HCT116 (cell line): ENCODE measurements at regions not wholly inside any gene's neighbourhood (a gene's known extent, or its start where the extent isn't known, plus 50 kb on each side); places are given as distances from the start of the nearest gene placed in this dataset.

Experiments used
- ATAC-seq: fragments of 200-7000 bp; cut with Tn5 transposase; 2 replicates; pipeline ENCODE4 v1.9.1; 2020; ENCODE audit warnings: mild to moderate bottlenecking, moderate library complexity
- BruUV-seq: library from RNA; stranded (reverse); fragments of 400-500 nt; replicated peaks from 2 replicates; lab custom pipeline; 2021; lab: Mats Ljungman, UMichigan
- CTCF ChIA-PET: fragments of 300-600 bp; sonication (Branson Sonifier 250); formaldehyde crosslinking; loops from one replicate; lab custom pipeline; 2021; ENCODE audit warnings: antibody characterized with exemption; lab: Charles Lee
- POLR2A ChIA-PET: fragments of 300-600, 350-600 bp; sonication (Branson Sonifier 250); formaldehyde crosslinking; loops from one replicate; lab custom pipeline; 2021; ENCODE audit warnings: antibody characterized with exemption; lab: Charles Lee
- RAD21 ChIA-PET, 2 experiments: fragments of 300-600 bp; sonication (Branson Sonifier 250); formaldehyde crosslinking; loops; one replicate each; lab custom pipeline; 2023; ENCODE audit warnings: low total read pairs in 2 of 2; ENCODE audit not compliant: uncharacterized antibody in 2 of 2, unreplicated experiment in 2 of 2, low non-redundant PET in 1 of 2; lab: Charles Lee
- DNase-seq: peaks from one replicate; pipeline ENCODE4 v3.0.0-alpha.2; 2010; ENCODE audit warnings: low read depth, low spot score
- H2AFZ ChIP-seq: fragments of 200-600 bp; shearing (Covaris generic), sonication (generic); 2 replicates; pipeline ENCODE4 v1.6.1; 2017; ENCODE audit warnings: low read depth, mixed run types, mixed read lengths, antibody characterized with exemption, low read length; ENCODE audit not compliant: poor library complexity, severe bottlenecking
- H3K27ac ChIP-seq: 2 replicates; pipeline ENCODE4 v1.5.1; 2012; ENCODE audit warnings: low read depth, low read length
- H3K27me3 ChIP-seq: fragments of 200-600 bp; sonication (generic); 2 replicates; pipeline ENCODE4 v1.6.1; 2016; ENCODE audit warnings: mixed run types, low read length, mixed read lengths; ENCODE audit not compliant: insufficient read depth
- H3K36me3 ChIP-seq, 2 experiments: fragments of 200-500 bp in 1 of 2; fragments of 200-600 bp in 1 of 2; sonication (Bioruptor generic) in 1 of 2; sonication (generic) in 1 of 2; 2 replicates each; pipeline versions ENCODE4 v1.5.1 to v1.6.1; 2014 to 2016; ENCODE audit warnings: low read length in 2 of 2, inconsistent platforms in 1 of 2, mixed read lengths in 1 of 2, mixed run types in 1 of 2; ENCODE audit not compliant: insufficient read depth in 2 of 2, control insufficient read depth in 1 of 2
- H3K4me1 ChIP-seq, 2 experiments: fragments of 200-600 bp in 1 of 2; sonication (generic) in 1 of 2; 2 replicates each; pipeline versions ENCODE4 v1.5.1 to v1.6.1; 2012 to 2017; ENCODE audit warnings: low read length in 2 of 2, inconsistent platforms in 1 of 2, mild to moderate bottlenecking in 1 of 2, mixed read lengths in 1 of 2, mixed run types in 1 of 2, moderate library complexity in 1 of 2; ENCODE audit not compliant: insufficient read depth in 2 of 2, control insufficient read depth in 1 of 2
- H3K4me2 ChIP-seq: fragments of 200-600 bp; sonication (generic); 2 replicates; pipeline ENCODE4 v1.6.1; 2017; ENCODE audit warnings: mixed run types, low read length, mixed read lengths
- H3K4me3 ChIP-seq, 2 experiments: fragments of 200-600 bp in 1 of 2; sonication (generic) in 1 of 2; replicated peaks in 1 of 2; 2 replicates each; pipeline ENCODE4 v1.5.1; 2011 to 2016; ENCODE audit warnings: low read length in 2 of 2, control low read depth in 1 of 2, low read depth in 1 of 2, mild to moderate bottlenecking in 1 of 2, mixed read lengths in 1 of 2, mixed run types in 1 of 2
- H3K79me2 ChIP-seq: fragments of 200-600 bp; sonication (generic); 2 replicates; pipeline ENCODE4 v1.6.1; 2017; ENCODE audit warnings: mild to moderate bottlenecking, mixed run types, low read length, moderate library complexity, mixed read lengths; ENCODE audit not compliant: insufficient read depth
- H3K9ac ChIP-seq: fragments of 200-600 bp; sonication (generic); 2 replicates; pipeline ENCODE4 v1.6.1; 2016; ENCODE audit warnings: low read length, mixed read lengths
- H3K9me2 ChIP-seq: fragments of 200-600 bp; sonication (generic), shearing (Covaris generic); 2 replicates; pipeline ENCODE4 v1.6.1; 2017; ENCODE audit warnings: mixed run types, mild to moderate bottlenecking, moderate library complexity; ENCODE audit not compliant: insufficient read depth
- H3K9me3 ChIP-seq, 2 experiments: fragments of 200-500 bp in 1 of 2; fragments of 200-600 bp in 1 of 2; sonication (Bioruptor generic) in 1 of 2; sonication (generic) in 1 of 2; 2 replicates each; pipeline ENCODE4 v1.6.1; 2014 to 2017; ENCODE audit warnings: low read length in 2 of 2, mixed read lengths in 2 of 2, inconsistent platforms in 1 of 2, low read depth in 1 of 2, mild to moderate bottlenecking in 1 of 2, mixed run types in 1 of 2, moderate library complexity in 1 of 2; ENCODE audit not compliant: control insufficient read depth in 1 of 2, insufficient read depth in 1 of 2
- H4K20me1 ChIP-seq: fragments of 200-600 bp; sonication (generic), shearing (Covaris generic); 2 replicates; pipeline ENCODE4 v1.6.1; 2017; ENCODE audit warnings: mixed run types, mild to moderate bottlenecking, moderate library complexity; ENCODE audit not compliant: insufficient read depth
- ATF3 ChIP-seq: IDR thresholded peaks from 2 replicates; pipeline ENCODE4 v1.6.1; 2012
- CEBPB ChIP-seq: IDR thresholded peaks from 2 replicates; pipeline ENCODE4 v1.6.1; 2012; ENCODE audit warnings: low read depth
- ELF1 ChIP-seq: IDR thresholded peaks from 2 replicates; pipeline ENCODE4 v1.6.1; 2012; ENCODE audit warnings: low read depth, borderline replicate concordance
- EZH2 ChIP-seq: fragments of 200-600 bp; sonication (generic); IDR thresholded peaks from 2 replicates; pipeline ENCODE4 v1.6.1; 2017; ENCODE audit warnings: antibody characterized with exemption, mixed run types
- FOSL1 ChIP-seq: IDR thresholded peaks from 2 replicates; pipeline ENCODE4 v1.6.1; 2012; ENCODE audit warnings: low read depth
- JUND ChIP-seq: IDR thresholded peaks from 2 replicates; pipeline ENCODE4 v1.6.1; 2012
- MAX ChIP-seq: IDR thresholded peaks from 2 replicates; pipeline ENCODE4 v1.6.1; 2012
- POLR2AphosphoS5 ChIP-seq: IDR thresholded peaks from 2 replicates; pipeline ENCODE4 v1.6.1; 2011; ENCODE audit warnings: mild to moderate bottlenecking, low read depth, low read length, moderate library complexity
- RAD21 ChIP-seq: IDR thresholded peaks from 2 replicates; pipeline ENCODE4 v1.6.1; 2012; ENCODE audit warnings: low read depth, mild to moderate bottlenecking
- SP1 ChIP-seq: IDR thresholded peaks from 2 replicates; pipeline ENCODE4 v1.6.1; 2012; ENCODE audit warnings: low read depth
- SRF ChIP-seq: IDR thresholded peaks from 2 replicates; pipeline ENCODE4 v1.6.1; 2012; ENCODE audit warnings: low read depth
- TCF7L2 ChIP-seq: IDR thresholded peaks from 2 replicates; pipeline ENCODE4 v1.7.0; 2011; ENCODE audit warnings: borderline replicate concordance, inconsistent platforms; ENCODE audit not compliant: insufficient read depth, insufficient read length; ENCODE audit errors: extremely low read depth
- YY1 ChIP-seq: IDR thresholded peaks from 2 replicates; pipeline ENCODE4 v1.6.1; 2011; ENCODE audit warnings: low read length, low read depth, moderate library complexity, mild to moderate bottlenecking; ENCODE audit not compliant: insufficient replicate concordance; ENCODE audit errors: extremely low read depth
- ZBTB33 ChIP-seq: IDR thresholded peaks from 2 replicates; pipeline ENCODE4 v1.6.1; 2011; ENCODE audit warnings: mild to moderate bottlenecking, low read length, moderate library complexity; ENCODE audit not compliant: insufficient replicate concordance; ENCODE audit errors: extremely low read depth
- ZFX ChIP-seq: fragments of 450-650 bp; IDR thresholded peaks from 2 replicates; pipeline ENCODE4 v1.6.1; 2017
- ZNF274 ChIP-seq: fragments of 200-500 bp; sonication (Bioruptor generic); IDR thresholded peaks from 2 replicates; pipeline ENCODE4 v1.6.1; 2014; ENCODE audit warnings: mild to moderate bottlenecking, low read depth, low read length, inconsistent platforms
- intact Hi-C: fragments of 100-400 bp; cut with micrococcal nuclease; formaldehyde crosslinking; loops from 2 replicates; pipeline ENCODE4 v1.10.0; 2022

DNA sequence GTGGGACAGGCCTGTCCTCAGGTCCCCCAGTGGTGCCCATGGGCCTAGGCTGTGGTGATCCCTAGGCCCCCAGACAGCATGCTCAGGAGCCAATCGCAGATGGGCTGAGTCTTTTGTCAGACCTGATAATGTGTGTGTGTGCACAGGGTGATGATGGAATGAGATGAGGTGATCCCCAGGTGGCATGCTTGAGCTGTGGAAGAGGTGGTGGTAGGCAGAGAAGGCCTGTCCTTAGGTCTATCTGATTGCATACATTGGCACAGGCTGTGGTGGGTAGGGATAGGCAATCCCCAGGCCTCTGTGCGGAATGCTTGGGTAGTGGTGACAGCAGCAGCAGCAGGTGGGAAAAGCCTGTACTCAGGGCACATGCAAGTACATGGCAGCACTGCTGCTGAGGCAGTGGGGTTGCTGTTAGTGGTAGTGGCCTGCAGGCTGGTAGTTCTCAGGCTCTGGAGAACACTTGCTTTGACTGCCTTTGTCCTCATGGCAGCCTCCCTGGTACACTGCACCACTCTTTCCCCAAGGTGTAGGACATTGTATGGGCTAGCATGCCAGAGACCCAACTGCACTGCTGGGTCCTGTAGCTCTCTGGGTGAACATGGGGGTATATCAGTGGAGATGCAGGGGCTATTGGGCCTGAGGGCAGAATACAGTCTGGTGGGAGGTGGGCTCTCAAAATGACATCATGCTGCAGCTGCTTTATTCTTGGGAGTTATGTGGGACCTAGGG, 260.9 kb upstream of the PLPP4 start:
- RAD21 ChIA-PET: no interaction called here
- H3K9ac ChIP-seq: no peak overlapping the region
- CTCF ChIA-PET: no interaction called here
- no peaks in the 10 kb centered on the region for H3K4me1 ChIP-seq
- no peaks in the 10 kb centered on the region for H3K9me2 ChIP-seq
- H3K27me3 ChIP-seq: no peaks in the 10 kb centered on the region; the same call in 1 of the 2 replicates
- POLR2A ChIA-PET: no interaction called here
- ATAC-seq (no peak), DNase-seq (no peak)
- H3K79me2 ChIP-seq: no peaks in the 10 kb centered on the region
- BruUV-seq: no TSS peak
- H3K9me3 ChIP-seq: no peaks in the 10 kb centered on the region
- no peak overlapping the region for H3K4me2 ChIP-seq
- TF ChIP-seq SRF (no peak), RAD21 (peak; percentile 4; the same call in 1 of the 2 replicates)
- H3K36me3 ChIP-seq: no peaks in the 10 kb centered on the region
- H4K20me1 ChIP-seq: no peaks in the 10 kb centered on the region
- intact Hi-C loops: no loop called here
- no peak overlapping the region for H3K4me3 ChIP-seq
- no peak overlapping the region for H3K27ac ChIP-seq
- no peak overlapping the region for H2AFZ ChIP-seq

DNA sequence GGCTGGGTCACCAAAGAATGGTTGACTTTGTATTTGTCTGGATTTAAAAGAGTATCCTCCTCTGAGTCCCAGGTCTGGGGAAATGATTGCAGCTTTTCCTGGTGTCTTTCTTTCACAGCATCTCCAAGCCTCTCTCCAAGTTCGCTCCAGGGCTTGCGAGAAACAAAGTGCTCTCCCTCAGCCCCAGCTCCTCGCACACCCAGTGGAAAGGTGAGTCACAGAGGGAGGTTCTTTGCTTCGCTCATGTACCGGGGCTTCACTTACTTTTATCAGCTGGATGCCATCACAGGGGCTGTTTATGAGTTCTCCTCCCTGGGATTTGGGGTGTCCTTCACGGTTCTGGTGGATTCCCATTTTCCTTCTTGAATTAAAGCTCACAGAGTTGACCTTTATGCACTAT, 252.2 kb upstream of the PLPP4 start:
- Histone ChIP-seq H3K36me3 (no peaks in the 10 kb centered on the region), H3K27me3 (peaks cover 19% of the 10 kb centered on the region), H3K4me2 (no peak overlapping the region), H3K79me2 (no peaks in the 10 kb centered on the region), H3K9me3 (no peaks in the 10 kb centered on the region), H3K4me3 (no peak overlapping the region), H3K9me2 (no peaks in the 10 kb centered on the region), H3K27ac (no peak overlapping the region), H4K20me1 (no peaks in the 10 kb centered on the region), H3K4me1 (no peaks in the 10 kb centered on the region), H2AFZ (no peak overlapping the region), H3K9ac (no peak overlapping the region)
- TF ChIP-seq SP1 (no peak), ZNF274 (no peak), EZH2 (no peak), ZBTB33 (no peak), CEBPB (no peak), MAX (no peak), JUND (no peak), ATF3 (no peak), YY1 (no peak), ELF1 (no peak), FOSL1 (no peak), RAD21 (no peak), POLR2AphosphoS5 (no peak), TCF7L2 (no peak), ZFX (no peak)
- POLR2A ChIA-PET: no interaction called here
- DNase-seq (no peak), ATAC-seq (no peak)
- CTCF ChIA-PET: no interaction called here
- intact Hi-C loops: no loop called here
- no TSS peak for BruUV-seq
- RAD21 ChIA-PET: no interaction called here
